SK-N-SH treated with all-trans-retinoic acid at 6 μM for 48 hours (cell line): ENCODE measurements at regions not wholly inside any gene's neighbourhood (a gene's known extent, or its start where the extent isn't known, plus 50 kb on each side); places are given as distances from the start of the nearest gene placed in this dataset.

Experiments used
- ATAC-seq: fragments of 200-7000 bp; cut with Tn5 transposase; 3 replicates; pipeline ENCODE4 v1.9.1; 2020; ENCODE audit warnings: mild to moderate bottlenecking, moderate library complexity
- CSRNP3 ChIP-seq: fragments of 250-450 bp; sonication (Bioruptor Pico); IDR thresholded peaks from 2 replicates; pipeline ENCODE4 v1.5.1; 2021; ENCODE audit warnings: mild to moderate bottlenecking, moderate library complexity
- PATZ1 ChIP-seq: fragments of 250-450 bp; sonication (Bioruptor Pico); IDR thresholded peaks from 2 replicates; pipeline ENCODE4 v1.8.0; 2020; ENCODE audit warnings: mild to moderate bottlenecking, moderate library complexity, borderline replicate concordance
- PPARA ChIP-seq: fragments of 250-450 bp; sonication (Bioruptor Pico); IDR thresholded peaks from 2 replicates; pipeline ENCODE4 v1.5.0; 2020; ENCODE audit warnings: mild to moderate bottlenecking, borderline replicate concordance
- ZC3H10 ChIP-seq: fragments of 250-450 bp; sonication (Bioruptor Pico); IDR thresholded peaks from 2 replicates; pipeline ENCODE4 v1.5.1; 2021; ENCODE audit warnings: mild to moderate bottlenecking, moderate library complexity
- ZFP3 ChIP-seq: fragments of 250-450 bp; sonication (Bioruptor Pico); IDR thresholded peaks from 2 replicates; pipeline ENCODE4 v1.5.0; 2020; ENCODE audit warnings: mild to moderate bottlenecking, moderate library complexity
- ZFP30 ChIP-seq: fragments of 450-650 bp; formaldehyde crosslinking; IDR thresholded peaks from 2 replicates; pipeline ENCODE4 v1.5.0; 2022; ENCODE audit warnings: mild to moderate bottlenecking, moderate library complexity
- ZNF565 ChIP-seq: fragments of 450-650 bp; formaldehyde crosslinking; conservative IDR thresholded peaks from 2 replicates; pipeline ENCODE4 v1.5.0; 2020; ENCODE audit warnings: low read depth, mild to moderate bottlenecking, moderate library complexity
- TF ChIP-seq, protein P1 (sequence below): fragments of 250-450 bp; sonication (Bioruptor Pico); IDR thresholded peaks from 2 replicates; pipeline ENCODE4 v1.5.1; 2020; ENCODE audit warnings: low read depth, mild to moderate bottlenecking, moderate library complexity

GRCh38 chr3:140748-141330 is 55.7 kb upstream of the CHL1 start:
- ATAC-seq = no peak

More at GRCh38 chr3:140748-141330, 55.7 kb upstream of the CHL1 start:
- TF ChIP-seq PPARA = no peak
- TF ChIP-seq, protein P1, sequence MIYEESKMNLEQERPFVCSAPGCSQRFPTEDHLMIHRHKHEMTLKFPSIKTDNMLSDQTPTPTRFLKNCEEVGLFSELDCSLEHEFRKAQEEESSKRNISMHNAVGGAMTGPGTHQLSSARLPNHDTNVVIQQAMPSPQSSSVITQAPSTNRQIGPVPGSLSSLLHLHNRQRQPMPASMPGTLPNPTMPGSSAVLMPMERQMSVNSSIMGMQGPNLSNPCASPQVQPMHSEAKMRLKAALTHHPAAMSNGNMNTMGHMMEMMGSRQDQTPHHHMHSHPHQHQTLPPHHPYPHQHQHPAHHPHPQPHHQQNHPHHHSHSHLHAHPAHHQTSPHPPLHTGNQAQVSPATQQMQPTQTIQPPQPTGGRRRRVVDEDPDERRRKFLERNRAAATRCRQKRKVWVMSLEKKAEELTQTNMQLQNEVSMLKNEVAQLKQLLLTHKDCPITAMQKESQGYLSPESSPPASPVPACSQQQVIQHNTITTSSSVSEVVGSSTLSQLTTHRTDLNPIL (CRISPR knock-in tag) = no peak
- no peak for TF ChIP-seq ZFP3 (CRISPR knock-in tag)
- no peak for TF ChIP-seq ZNF565 (CRISPR knock-in tag)
- no peak for TF ChIP-seq ZC3H10 (CRISPR knock-in tag)
- no peak for TF ChIP-seq ZFP30 (CRISPR knock-in tag)
- no peak for TF ChIP-seq PATZ1 (CRISPR knock-in tag)
- no peak for TF ChIP-seq CSRNP3 (CRISPR knock-in tag)
